GM19372 (cell line): ENCODE measurements at regions not wholly inside any gene's neighbourhood (a gene's known extent, or its start where the extent isn't known, plus 50 kb on each side); places are given as distances from the start of the nearest gene placed in this dataset.
"Not testable (repeated sequence)": the region's sequence is repeated elsewhere in the genome, so short reads cannot be mapped to it uniquely, and the experiment has no call there.

Source experiments
- ATAC-seq: cut with Tn5 transposase; IDR thresholded peaks from one replicate; pipeline ENCODE4 v1.9.1; 2021; ENCODE audit warnings: mild to moderate bottlenecking, low read depth, moderate library complexity; ENCODE audit not compliant: unreplicated experiment

GRCh38 chr13:38415233-38415632 lies 65.6 kb downstream of the UFM1 start:
- ATAC-seq = peak; percentile 96

- no peak for ATAC-seq
Measured at GRCh38 chr13:38417241-38417640, 67.6 kb downstream of the UFM1 start.

- no peak for ATAC-seq
Measured at GRCh38 chr13:38417727-38418126, 68.1 kb downstream of the UFM1 start.

GRCh38 chr13:38418286-38418685 lies 68.6 kb downstream of the UFM1 start:
- no peak for ATAC-seq

- ATAC-seq = no peak
Measured at GRCh38 chr13:38419312-38419873, 69.7 kb downstream of the UFM1 start.

- no peak for ATAC-seq
Measured at GRCh38 chr13:38421590-38422560, 72.2 kb downstream of the UFM1 start.

- no peak for ATAC-seq
Measured at GRCh38 chr13:38429916-38430315, 80.3 kb downstream of the UFM1 start.

- ATAC-seq = no peak
Measured at GRCh38 chr13:38430796-38431195, 81.1 kb downstream of the UFM1 start.

GRCh38 chr13:38440666-38441065 lies 91.0 kb downstream of the UFM1 start:
- no peak for ATAC-seq

GRCh38 chr13:38444904-38445303 lies 95.3 kb downstream of the UFM1 start:
- ATAC-seq = no peak

- ATAC-seq = no peak
Measured at GRCh38 chr13:38452656-38453055, 103.0 kb downstream of the UFM1 start.

GRCh38 chr13:38462605-38463004 lies 113.0 kb downstream of the UFM1 start:
- no peak for ATAC-seq

GRCh38 chr13:38463048-38463447 lies 113.4 kb downstream of the UFM1 start:
- ATAC-seq = no peak

GRCh38 chr13:38472411-38472810 lies 122.8 kb downstream of the UFM1 start:
- not testable (repeated sequence) for ATAC-seq

GRCh38 chr13:38473305-38473704 lies 123.7 kb downstream of the UFM1 start:
- no peak for ATAC-seq

GRCh38 chr13:38477676-38478075 lies 128.0 kb downstream of the UFM1 start:
- no peak for ATAC-seq

GRCh38 chr13:38483623-38484022 lies 134.0 kb downstream of the UFM1 start:
- ATAC-seq = no peak

GRCh38 chr13:38490657-38491056 lies 141.0 kb downstream of the UFM1 start:
- no peak for ATAC-seq

- ATAC-seq = no peak
Measured at GRCh38 chr13:38494445-38494844, 144.8 kb downstream of the UFM1 start.

GRCh38 chr13:38496917-38497316 lies 147.3 kb downstream of the UFM1 start:
- no peak for ATAC-seq

- no peak for ATAC-seq
Measured at GRCh38 chr13:38498271-38498670, 148.6 kb downstream of the UFM1 start.

- no peak for ATAC-seq
Measured at GRCh38 chr13:38514575-38514974, 164.9 kb downstream of the UFM1 start.
